ENCODE measurements at regions not wholly inside any gene's neighbourhood (a gene's known extent, or its start where the extent isn't known, plus 50 kb on each side); places are given as distances from the start of the nearest gene placed in this dataset.
"Not testable (repeated sequence)": the region's sequence is repeated elsewhere in the genome, so short reads cannot be mapped to it uniquely, and the experiment has no call there.

GRCh38 chr2:82013641-82014040 is 1709.1 kb upstream of the LRRTM1 start:
- Histone ChIP-seq H3K79me2 (no peaks in the 10 kb centered on the region), H3K36me3 (replicated peaks; ENCODE audit: insufficient read depth, low read depth) (no peaks in the 10 kb centered on the region), H2AFZ (no peak overlapping the region), H3K9me3 (ENCODE audit: low read depth) (no peaks in the 10 kb centered on the region), H3K4me2 (no peak overlapping the region), H3K9me2 (replicated peaks; ENCODE audit: insufficient read depth) (no peaks in the 10 kb centered on the region), H3K27me3 (no peaks in the 10 kb centered on the region), H3K27ac (no peak overlapping the region), H3K4me1 (ENCODE audit: insufficient read depth) (no peaks in the 10 kb centered on the region), H3K4me3 (no peak overlapping the region), H4K20me1 (ENCODE audit: insufficient read depth, poor library complexity, severe bottlenecking) (no peaks in the 10 kb centered on the region)
- WGBS (ENCODE audit: low lambda C conversion rate, missing lambda C conversion rate): 25% methylated on average over 6 of the region's 6 CpGs
- no peak for DNase-seq (ENCODE audit: low spot score)
- TF ChIP-seq CTCF (IDR thresholded peaks at IDR 0.05; ENCODE audit: poor library complexity): no peak
- TF ChIP-seq EZH2 (IDR thresholded peaks at IDR 0.05; ENCODE audit: borderline replicate concordance): no peak
- TF ChIP-seq EZH2phosphoT487 (IDR thresholded peaks at IDR 0.05; ENCODE audit: low read depth, severe bottlenecking, unreplicated experiment): no peak

- no peaks in the 10 kb centered on the region for H3K79me2 ChIP-seq
- no peak overlapping the region for H2AFZ ChIP-seq
- H3K4me1 ChIP-seq (ENCODE audit: insufficient read depth): no peaks in the 10 kb centered on the region
- no peak for TF ChIP-seq CTCF (IDR thresholded peaks at IDR 0.05; ENCODE audit: poor library complexity)
- no peak for TF ChIP-seq EZH2 (IDR thresholded peaks at IDR 0.05; ENCODE audit: borderline replicate concordance)
- TF ChIP-seq EZH2phosphoT487 (IDR thresholded peaks at IDR 0.05; ENCODE audit: low read depth, severe bottlenecking, unreplicated experiment): no peak
- no peaks in the 10 kb centered on the region for H4K20me1 ChIP-seq (ENCODE audit: insufficient read depth, poor library complexity, severe bottlenecking)
- no peak overlapping the region for H3K4me3 ChIP-seq
- no peaks in the 10 kb centered on the region for H3K9me3 ChIP-seq (ENCODE audit: low read depth)
- no peak overlapping the region for H3K4me2 ChIP-seq
- no peaks in the 10 kb centered on the region for H3K36me3 ChIP-seq (replicated peaks; ENCODE audit: insufficient read depth, low read depth)
- DNase-seq (ENCODE audit: low spot score): no peak
- 70% methylated on average over 3 of the region's 3 CpGs for WGBS (ENCODE audit: low lambda C conversion rate, missing lambda C conversion rate)
- H3K27ac ChIP-seq: no peak overlapping the region
- H3K27me3 ChIP-seq: no peaks in the 10 kb centered on the region
- H3K9me2 ChIP-seq (replicated peaks; ENCODE audit: insufficient read depth): no peaks in the 10 kb centered on the region
Observed at GRCh38 chr2:82007071-82007664, 1702.6 kb upstream of the LRRTM1 start.

- H2AFZ ChIP-seq; H3K79me2 ChIP-seq; H3K9me3 ChIP-seq (ENCODE audit: low read depth); H3K4me3 ChIP-seq; H3K27ac ChIP-seq; H3K4me1 ChIP-seq (ENCODE audit: insufficient read depth); H3K9me2 ChIP-seq (replicated peaks; ENCODE audit: insufficient read depth); H3K4me2 ChIP-seq; DNase-seq (ENCODE audit: low spot score); H4K20me1 ChIP-seq (ENCODE audit: insufficient read depth, poor library complexity, severe bottlenecking); H3K36me3 ChIP-seq (replicated peaks; ENCODE audit: insufficient read depth, low read depth); H3K27me3 ChIP-seq: not testable (repeated sequence)
- 47% methylated on average over 5 of the region's 5 CpGs for WGBS (ENCODE audit: low lambda C conversion rate, missing lambda C conversion rate)
Observed at GRCh38 chr2:82005889-82006288, 1701.3 kb upstream of the LRRTM1 start.

GRCh38 chr2:82001614-82002013 is 1697.1 kb upstream of the LRRTM1 start:
- 69% methylated on average over 4 of the region's 4 CpGs for WGBS (ENCODE audit: low lambda C conversion rate, missing lambda C conversion rate)
- no peaks in the 10 kb centered on the region for H3K4me1 ChIP-seq (ENCODE audit: insufficient read depth)
- no peaks in the 10 kb centered on the region for H3K9me3 ChIP-seq (ENCODE audit: low read depth)
- H3K9me2 ChIP-seq (replicated peaks; ENCODE audit: insufficient read depth): no peaks in the 10 kb centered on the region
- DNase-seq (ENCODE audit: low spot score): no peak
- no peak overlapping the region for H3K4me2 ChIP-seq
- no peaks in the 10 kb centered on the region for H4K20me1 ChIP-seq (ENCODE audit: insufficient read depth, poor library complexity, severe bottlenecking)
- no peak overlapping the region for H3K4me3 ChIP-seq
- H3K79me2 ChIP-seq: no peaks in the 10 kb centered on the region
- H3K27me3 ChIP-seq: no peaks in the 10 kb centered on the region
- H3K27ac ChIP-seq: no peak overlapping the region
- TF ChIP-seq EZH2phosphoT487 (IDR thresholded peaks at IDR 0.05; ENCODE audit: low read depth, severe bottlenecking, unreplicated experiment) (no peak), EZH2 (IDR thresholded peaks at IDR 0.05; ENCODE audit: borderline replicate concordance) (no peak)
- no peaks in the 10 kb centered on the region for H3K36me3 ChIP-seq (replicated peaks; ENCODE audit: insufficient read depth, low read depth)
- H2AFZ ChIP-seq: no peak overlapping the region
